Fibroblast of lung (primary cell): ENCODE measurements at regions not wholly inside any gene's neighbourhood (a gene's known extent, or its start where the extent isn't known, plus 50 kb on each side); places are given as distances from the start of the nearest gene placed in this dataset.

Experiments
- DNase-seq, 2 donors: peaks; one replicate each; pipeline versions ENCODE4 v3.0.0 to v3.0.0-alpha.2; 2010; ENCODE audit warnings: low read depth in 2 of 2
- H2AFZ ChIP-seq: 2 replicates; pipeline ENCODE4 v1.5.1; 2012; ENCODE audit warnings: low read length, control low read depth, inconsistent platforms
- H3K27ac ChIP-seq: 2 replicates; pipeline ENCODE4 v1.5.1; 2011; ENCODE audit warnings: low read length, control low read depth; ENCODE audit not compliant: insufficient read depth
- H3K27me3 ChIP-seq: 2 replicates; pipeline ENCODE4 v1.5.1; 2011; ENCODE audit warnings: mild to moderate bottlenecking, low read length; ENCODE audit not compliant: control insufficient read depth, insufficient read depth
- H3K36me3 ChIP-seq: 2 replicates; pipeline ENCODE4 v1.5.1; 2011; ENCODE audit warnings: low read length; ENCODE audit not compliant: control insufficient read depth, insufficient read depth
- H3K4me1 ChIP-seq: 2 replicates; pipeline ENCODE4 v1.5.1; 2011; ENCODE audit warnings: low read length; ENCODE audit not compliant: control insufficient read depth, insufficient read depth; ENCODE audit errors: extremely low read depth
- H3K4me2 ChIP-seq: 2 replicates; pipeline ENCODE4 v1.5.1; 2011; ENCODE audit warnings: low read length, control low read depth; ENCODE audit not compliant: insufficient read depth; ENCODE audit errors: extremely low read depth
- H3K4me3 ChIP-seq, 4 experiments: fragments of 200-600 bp in 1 of 4; sonication (generic) in 1 of 4; replicated peaks in 1 of 4; 2 replicates each; pipeline ENCODE4 v1.5.1; 2011 to 2016; ENCODE audit warnings: low read length in 4 of 4, low read depth in 3 of 4, mild to moderate bottlenecking in 3 of 4, control low read depth in 2 of 4, inconsistent platforms in 1 of 4, mixed read lengths in 1 of 4; ENCODE audit not compliant: insufficient read depth in 1 of 4; ENCODE audit errors: control extremely low read depth in 1 of 4
- H3K79me2 ChIP-seq: 2 replicates; pipeline ENCODE4 v1.5.1; 2012; ENCODE audit warnings: mild to moderate bottlenecking, low read length, inconsistent platforms; ENCODE audit not compliant: control insufficient read depth, insufficient read depth
- H3K9ac ChIP-seq: 2 replicates; pipeline ENCODE4 v1.5.1; 2011; ENCODE audit warnings: mild to moderate bottlenecking, low read length, control low read depth; ENCODE audit not compliant: insufficient read depth
- H3K9me3 ChIP-seq: 2 replicates; pipeline ENCODE4 v1.5.1; 2012; ENCODE audit warnings: low read depth, low read length; ENCODE audit not compliant: control insufficient read depth, insufficient read depth
- H4K20me1 ChIP-seq: 2 replicates; pipeline ENCODE4 v1.5.1; 2011; ENCODE audit warnings: low read length; ENCODE audit not compliant: control insufficient read depth, insufficient read depth; ENCODE audit errors: extremely low read depth
- EZH2 ChIP-seq: IDR thresholded peaks from 2 replicates; pipeline ENCODE4 v1.5.1; 2012; ENCODE audit warnings: low read length, control low read depth, mild to moderate bottlenecking; ENCODE audit errors: missing control alignments
- TF ChIP-seq, protein P1 (sequence below), 2 donors: IDR thresholded peaks in 1 of 2; conservative IDR thresholded peaks in 1 of 2; 1 replicate in 1 of 2; 2 replicates in 1 of 2; pipeline ENCODE4 v1.5.1; 2011 to 2012; ENCODE audit warnings: low read length in 2 of 2, control low read depth in 1 of 2, inconsistent platforms in 1 of 2, low read depth in 1 of 2, mild to moderate bottlenecking in 1 of 2

DNA sequence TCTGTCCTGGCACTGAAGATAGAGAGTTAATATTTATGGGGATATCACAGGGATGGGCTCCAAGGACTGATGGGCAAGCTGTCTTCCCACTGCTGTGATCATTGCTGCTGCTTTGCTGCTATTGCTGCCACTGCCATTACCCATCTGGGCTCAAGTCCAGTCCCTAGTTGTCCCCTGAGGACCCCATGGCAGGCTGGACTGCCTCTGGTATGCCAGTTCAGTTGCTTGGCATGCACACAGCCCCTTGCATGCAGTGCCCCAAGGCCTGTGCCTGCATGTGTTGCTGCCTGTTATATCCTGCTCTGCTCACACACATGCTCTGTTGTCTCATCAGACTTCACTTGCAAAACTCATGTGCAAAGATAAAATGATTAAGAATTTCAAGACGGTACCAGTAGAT lies 109.5 kb downstream of the ADRA2A start:
- Histone ChIP-seq H3K9me3 (no peaks in the 10 kb centered on the region), H3K79me2 (no peaks in the 10 kb centered on the region), H3K4me2 (no peak overlapping the region), H3K4me3 (no peak overlapping the region), H3K36me3 (no peaks in the 10 kb centered on the region), H2AFZ (no peak overlapping the region), H3K27ac (no peak overlapping the region), H3K27me3 (no peaks in the 10 kb centered on the region), H4K20me1 (no peaks in the 10 kb centered on the region), H3K4me1 (no peaks in the 10 kb centered on the region), H3K9ac (no peak overlapping the region)
- TF ChIP-seq EZH2: no peak
- TF ChIP-seq, protein P1, sequence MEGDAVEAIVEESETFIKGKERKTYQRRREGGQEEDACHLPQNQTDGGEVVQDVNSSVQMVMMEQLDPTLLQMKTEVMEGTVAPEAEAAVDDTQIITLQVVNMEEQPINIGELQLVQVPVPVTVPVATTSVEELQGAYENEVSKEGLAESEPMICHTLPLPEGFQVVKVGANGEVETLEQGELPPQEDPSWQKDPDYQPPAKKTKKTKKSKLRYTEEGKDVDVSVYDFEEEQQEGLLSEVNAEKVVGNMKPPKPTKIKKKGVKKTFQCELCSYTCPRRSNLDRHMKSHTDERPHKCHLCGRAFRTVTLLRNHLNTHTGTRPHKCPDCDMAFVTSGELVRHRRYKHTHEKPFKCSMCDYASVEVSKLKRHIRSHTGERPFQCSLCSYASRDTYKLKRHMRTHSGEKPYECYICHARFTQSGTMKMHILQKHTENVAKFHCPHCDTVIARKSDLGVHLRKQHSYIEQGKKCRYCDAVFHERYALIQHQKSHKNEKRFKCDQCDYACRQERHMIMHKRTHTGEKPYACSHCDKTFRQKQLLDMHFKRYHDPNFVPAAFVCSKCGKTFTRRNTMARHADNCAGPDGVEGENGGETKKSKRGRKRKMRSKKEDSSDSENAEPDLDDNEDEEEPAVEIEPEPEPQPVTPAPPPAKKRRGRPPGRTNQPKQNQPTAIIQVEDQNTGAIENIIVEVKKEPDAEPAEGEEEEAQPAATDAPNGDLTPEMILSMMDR (conservative IDR thresholded peaks at IDR 0.05 in 1 of 2, IDR thresholded peaks at IDR 0.05 in 1 of 2; ENCODE audit: low read depth in 1 of 2, low read length in 2 of 2): no peak
- DNase-seq: no peak

DNA sequence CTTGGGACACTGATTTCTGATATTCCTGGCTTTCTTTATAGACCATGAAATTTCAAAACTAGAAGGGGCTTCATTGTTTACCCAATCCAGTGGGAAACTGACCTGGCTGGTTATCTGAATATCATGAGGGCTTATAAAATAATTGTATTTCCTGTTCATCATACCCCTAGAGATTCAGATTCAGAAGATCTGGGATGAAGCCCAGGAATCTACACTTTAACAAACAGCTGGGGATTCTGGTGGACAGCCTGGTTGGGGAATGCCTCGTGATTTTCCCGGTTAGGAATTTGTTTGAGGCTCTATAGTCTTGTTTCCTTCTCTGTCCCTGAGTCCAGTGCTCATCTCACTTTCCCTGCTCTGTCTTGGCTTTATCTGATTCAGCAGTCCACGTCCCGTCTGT lies 110.3 kb downstream of the ADRA2A start:
- Histone ChIP-seq H3K79me2 (no peaks in the 10 kb centered on the region), H3K4me2 (no peak overlapping the region), H3K4me1 (no peaks in the 10 kb centered on the region), H3K9me3 (no peaks in the 10 kb centered on the region), H3K9ac (no peak overlapping the region), H3K4me3 (no peak overlapping the region), H3K27me3 (no peaks in the 10 kb centered on the region), H3K27ac (no peak overlapping the region), H3K36me3 (no peaks in the 10 kb centered on the region), H4K20me1 (no peaks in the 10 kb centered on the region), H2AFZ (no peak overlapping the region)
- no peak for DNase-seq
- no peak for TF ChIP-seq EZH2
- TF ChIP-seq, protein P1 (conservative IDR thresholded peaks at IDR 0.05 in 1 of 2, IDR thresholded peaks at IDR 0.05 in 1 of 2; ENCODE audit: low read depth in 1 of 2, low read length in 2 of 2): no peak

- no peaks in the 10 kb centered on the region for H3K36me3 ChIP-seq
- H4K20me1 ChIP-seq: no peaks in the 10 kb centered on the region
- no peak overlapping the region for H3K9ac ChIP-seq
- TF ChIP-seq EZH2: no peak
- TF ChIP-seq, protein P1 (conservative IDR thresholded peaks at IDR 0.05 in 1 of 2, IDR thresholded peaks at IDR 0.05 in 1 of 2; ENCODE audit: low read depth in 1 of 2, low read length in 2 of 2): no peak
- no peak overlapping the region for H3K4me2 ChIP-seq
- H3K27ac ChIP-seq: no peak overlapping the region
- H3K4me1 ChIP-seq: no peaks in the 10 kb centered on the region
- no peaks in the 10 kb centered on the region for H3K27me3 ChIP-seq
- no peak overlapping the region for H2AFZ ChIP-seq
- H3K4me3 ChIP-seq: no peak overlapping the region
- no peaks in the 10 kb centered on the region for H3K79me2 ChIP-seq
- no peaks in the 10 kb centered on the region for H3K9me3 ChIP-seq
- DNase-seq: no peak
Measured at GRCh38 chr10:111199587-111199986, 122.8 kb downstream of the ADRA2A start.
